Activated CD4-positive, alpha-beta T cell treated with anti-CD3 and anti-CD28 coated beads, Interleukin-10, Interleukin-2, amounts not matched to agents 100 ng/mL and 50 ng/mL, durations not matched to agents 16 hours and 8 hours (primary cell): ENCODE measurements at regions not wholly inside any gene's neighbourhood (a gene's known extent, or its start where the extent isn't known, plus 50 kb on each side); places are given as distances from the start of the nearest gene placed in this dataset.

ENCODE experiments used
- DNase-seq: peaks from one replicate; pipeline ENCODE4 v3.0.0-alpha.2; 2020

DNA sequence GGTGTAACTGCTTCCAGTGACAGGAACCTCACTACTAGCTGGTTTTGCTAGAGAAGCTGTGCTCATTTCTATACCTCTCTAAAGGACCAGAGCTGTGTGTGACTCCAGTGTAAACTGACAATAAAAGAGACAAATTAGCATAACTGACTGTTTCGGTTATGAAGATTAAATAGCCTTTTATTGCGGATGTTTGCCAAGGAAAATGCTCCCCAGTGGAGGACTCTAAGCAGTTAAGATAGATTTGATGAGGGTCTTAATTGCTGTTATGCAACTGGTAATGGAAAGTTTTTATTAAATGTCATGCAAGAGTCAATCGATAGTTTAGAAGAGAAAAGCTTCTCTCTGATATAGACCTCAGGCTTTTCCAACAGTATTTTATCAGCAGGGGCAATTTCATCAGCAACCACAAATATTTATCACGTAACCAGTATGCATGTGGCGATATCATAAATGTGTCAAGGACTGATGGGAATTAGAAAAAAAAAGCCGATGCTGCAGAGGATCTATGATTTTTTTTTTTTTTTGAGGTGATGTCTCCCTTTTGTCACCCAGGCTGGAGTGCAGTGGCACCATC, 275.2 kb upstream of the DMAC1 start:
- no peak for DNase-seq

- no peak for DNase-seq
These were observed 271.8 kb upstream of the DMAC1 start for GRCh38 chr9:8071445-8071798.

DNA sequence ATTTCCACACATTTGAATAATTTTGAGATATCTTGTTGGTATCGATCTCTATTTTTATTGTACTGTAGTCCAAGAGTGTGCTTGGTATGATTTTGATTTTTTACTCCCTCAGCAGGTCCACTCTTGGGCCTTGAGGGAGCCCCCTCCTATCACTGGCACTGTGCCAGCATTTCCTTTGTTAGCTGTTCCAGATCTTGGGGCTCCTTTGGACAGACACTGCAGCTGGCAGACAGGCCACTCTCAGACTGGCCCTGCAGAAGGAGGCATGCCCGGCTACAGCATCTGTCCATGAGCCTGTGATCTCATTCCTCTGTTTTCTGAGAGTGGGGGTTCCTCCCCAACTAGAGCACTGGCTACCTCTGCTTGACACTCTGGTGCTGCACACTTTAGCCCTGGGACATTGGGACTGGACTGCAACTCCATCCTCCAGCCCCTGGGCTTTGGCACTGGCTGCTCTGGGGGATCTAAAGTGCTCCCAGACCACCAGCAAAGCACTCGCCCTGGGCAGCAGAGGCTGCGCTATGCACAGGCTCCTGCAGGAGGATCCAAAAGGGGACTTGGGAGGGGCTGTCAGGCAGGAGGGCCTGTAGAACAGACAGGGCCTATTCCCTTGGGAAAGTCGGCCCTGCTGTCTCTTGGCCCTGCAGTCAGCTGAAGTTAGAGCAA, 271.3 kb upstream of the DMAC1 start:
- no peak for DNase-seq

- no peak for DNase-seq
These were observed 262.9 kb upstream of the DMAC1 start for GRCh38 chr9:8062459-8062858.

DNA sequence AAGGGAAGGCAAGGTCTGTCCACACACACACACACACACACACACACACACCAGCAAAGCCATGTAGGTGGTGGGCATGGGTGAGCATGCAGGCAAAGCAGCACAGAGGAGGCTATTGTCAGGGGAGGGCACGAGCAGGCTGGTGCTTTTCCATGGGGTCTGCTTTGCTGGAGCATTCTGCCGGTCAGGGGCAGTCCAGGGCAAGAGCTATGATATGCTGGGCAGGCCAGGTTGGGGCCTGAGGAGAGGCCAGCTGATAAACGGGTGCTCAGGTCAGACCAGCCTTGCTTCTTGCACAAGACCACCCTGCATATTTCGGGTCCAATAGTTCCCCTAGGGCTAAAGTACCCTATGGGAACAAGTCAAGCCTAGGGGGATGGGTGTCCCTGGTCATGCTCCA, 253.9 kb upstream of the DMAC1 start:
- DNase-seq = no peak

DNA sequence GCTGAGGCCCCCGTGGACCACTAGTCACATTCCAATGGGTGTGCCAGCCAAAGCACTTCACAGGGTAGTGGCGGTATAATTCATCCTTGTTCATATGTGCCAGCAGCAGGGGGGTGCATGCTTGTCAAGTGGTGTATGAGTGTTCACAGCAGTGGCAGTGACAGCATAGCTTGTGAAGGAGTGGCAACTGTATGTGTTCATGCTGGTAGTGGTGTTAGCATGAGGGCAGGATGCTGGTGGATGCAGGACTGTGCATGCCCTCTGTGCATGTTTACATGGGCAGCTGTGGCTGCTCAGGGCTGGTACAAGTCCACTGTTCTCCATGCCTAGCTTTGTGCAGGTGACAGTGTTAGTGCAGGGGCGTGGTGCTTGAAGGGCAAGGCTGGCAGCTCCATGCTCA, 253.4 kb upstream of the DMAC1 start:
- no peak for DNase-seq

- no peak for DNase-seq
These were observed 238.2 kb upstream of the DMAC1 start for GRCh38 chr9:8037745-8038144.

- DNase-seq = no peak
These were observed 237.4 kb upstream of the DMAC1 start for GRCh38 chr9:8036914-8037524.

GRCh38 chr9:8033794-8034193, 234.2 kb upstream of the DMAC1 start:
- no peak for DNase-seq

DNA sequence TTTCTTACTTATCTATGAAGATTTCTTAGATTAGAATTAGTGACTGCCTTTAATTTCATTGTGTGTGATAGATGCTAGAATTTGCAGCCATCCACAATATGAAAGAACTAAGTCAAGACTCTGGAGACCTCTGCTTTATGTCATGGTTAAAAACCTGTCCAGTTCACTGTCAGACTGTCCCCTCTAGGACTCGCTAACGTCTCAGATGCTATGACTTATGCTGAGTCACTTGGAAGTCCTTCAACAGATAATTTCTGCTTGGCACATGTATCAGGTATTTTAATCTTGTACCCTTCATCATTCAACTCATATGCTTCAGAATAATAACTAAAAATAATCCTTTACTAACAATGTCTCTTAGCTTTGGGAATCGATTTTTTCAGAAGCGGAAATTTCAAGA, 230.5 kb upstream of the DMAC1 start:
- no peak for DNase-seq

GRCh38 chr9:8027351-8027750, 227.8 kb upstream of the DMAC1 start:
- no peak for DNase-seq

DNA sequence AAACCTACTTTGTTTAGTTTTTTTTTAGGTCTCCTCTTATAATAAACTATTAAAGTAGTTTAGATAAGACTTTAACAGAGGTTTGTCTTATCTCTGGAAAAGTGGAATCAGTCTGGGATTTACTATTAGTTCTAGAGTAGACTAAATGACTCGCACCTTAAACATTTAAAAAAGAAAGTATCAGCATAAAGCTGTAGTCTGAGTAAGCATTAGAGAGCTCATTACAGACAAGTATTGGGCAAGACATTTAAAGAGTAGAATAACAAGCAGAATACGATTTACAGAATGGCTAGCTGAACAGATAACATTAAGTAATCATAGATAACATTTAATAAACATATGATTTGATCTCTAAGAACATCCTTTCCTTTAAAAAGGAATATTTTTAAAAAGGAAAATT, 226.0 kb upstream of the DMAC1 start:
- DNase-seq = no peak

GRCh38 chr9:8020186-8020585, 220.6 kb upstream of the DMAC1 start:
- DNase-seq = no peak

- DNase-seq = no peak
These were observed 220.1 kb upstream of the DMAC1 start for GRCh38 chr9:8019636-8020035.

- DNase-seq = peak; percentile 19
These were observed 215.6 kb upstream of the DMAC1 start for GRCh38 chr9:8014997-8015682.

- DNase-seq = no peak
These were observed 213.4 kb upstream of the DMAC1 start for GRCh38 chr9:8012986-8013385.

GRCh38 chr9:8011974-8012373, 212.4 kb upstream of the DMAC1 start:
- DNase-seq = no peak

- DNase-seq = no peak
These were observed 197.0 kb upstream of the DMAC1 start for GRCh38 chr9:7996558-7996957.

DNA sequence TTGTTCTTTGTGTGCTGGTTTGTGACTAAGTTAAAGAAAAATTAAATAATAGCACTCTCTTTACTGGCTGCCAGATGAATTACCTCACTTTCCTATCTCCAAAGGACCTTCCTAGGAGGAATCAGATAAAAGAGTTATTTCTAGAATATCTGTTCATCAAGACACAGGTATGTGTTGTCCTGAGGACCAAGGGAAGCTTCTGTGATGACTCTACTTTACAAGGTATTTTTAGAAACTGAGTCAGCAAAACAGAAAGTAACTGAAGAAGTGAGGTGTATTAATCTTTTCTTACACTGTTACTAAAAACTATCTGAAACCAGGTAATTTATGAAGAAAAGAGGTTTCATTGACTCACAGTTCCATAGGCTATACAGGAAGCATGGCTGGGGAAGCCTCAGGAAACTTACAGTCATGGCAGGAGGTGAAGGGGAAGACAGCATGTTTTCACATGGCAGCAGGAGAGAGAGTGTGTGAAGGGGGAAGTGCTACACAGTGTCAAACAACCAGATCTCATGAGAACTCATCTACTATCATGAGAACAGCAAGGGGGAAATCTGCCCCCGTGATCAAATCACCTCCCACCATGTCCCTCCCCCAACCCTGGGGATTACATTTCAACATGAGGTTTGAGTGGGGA, 189.2 kb upstream of the DMAC1 start:
- no peak for DNase-seq

GRCh38 chr9:7984692-7985091, 185.1 kb upstream of the DMAC1 start:
- no peak for DNase-seq

- DNase-seq = no peak
These were observed 184.6 kb upstream of the DMAC1 start for GRCh38 chr9:7984203-7984602.

GRCh38 chr9:7983490-7983889, 183.9 kb upstream of the DMAC1 start:
- no peak for DNase-seq

GRCh38 chr9:7982907-7983306, 183.3 kb upstream of the DMAC1 start:
- DNase-seq = peak; percentile 4
